ENCODE measurements at regions not wholly inside any gene's neighbourhood (a gene's known extent, or its start where the extent isn't known, plus 50 kb on each side); places are given as distances from the start of the nearest gene placed in this dataset.

DNA sequence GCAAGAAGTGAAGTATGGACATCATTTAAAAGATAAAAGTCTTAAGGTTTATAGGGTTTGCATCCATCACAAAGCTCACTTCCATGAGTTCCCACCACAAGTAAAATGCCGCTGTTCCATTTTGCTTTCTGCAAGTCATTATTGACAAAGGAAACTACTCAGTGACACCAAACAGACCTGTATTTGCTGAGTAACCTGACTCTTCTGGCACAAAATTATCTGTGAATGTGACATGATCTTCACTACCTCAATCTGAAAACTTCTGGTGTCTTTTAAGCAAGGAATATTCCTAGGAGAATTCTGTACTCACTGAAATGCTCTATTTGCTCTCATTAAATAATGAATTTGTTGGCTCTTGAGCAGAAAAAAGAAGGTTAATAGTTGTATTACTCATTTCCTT, 1077.4 kb upstream of the ADGRL4 start:
- no peaks in the 10 kb centered on the region for H3K27me3 ChIP-seq (ENCODE audit: control insufficient read depth in 1 of 2, insufficient read depth in 2 of 2, low read length in 2 of 2)
- H3K36me3 ChIP-seq (ENCODE audit: insufficient read depth, low read length): no peaks in the 10 kb centered on the region
- H3K4me1 ChIP-seq (ENCODE audit: insufficient read depth, low read length): no peaks in the 10 kb centered on the region
- no peak overlapping the region for H3K27ac ChIP-seq (ENCODE audit: low read depth, low read length)
- no peaks in the 10 kb centered on the region for H3K9me3 ChIP-seq (ENCODE audit: low read length)
- no peak overlapping the region for H3K4me3 ChIP-seq (ENCODE audit: low read depth in 1 of 2, low read length in 2 of 2)
- no peak overlapping the region for H3K9ac ChIP-seq (ENCODE audit: low read length)

DNA sequence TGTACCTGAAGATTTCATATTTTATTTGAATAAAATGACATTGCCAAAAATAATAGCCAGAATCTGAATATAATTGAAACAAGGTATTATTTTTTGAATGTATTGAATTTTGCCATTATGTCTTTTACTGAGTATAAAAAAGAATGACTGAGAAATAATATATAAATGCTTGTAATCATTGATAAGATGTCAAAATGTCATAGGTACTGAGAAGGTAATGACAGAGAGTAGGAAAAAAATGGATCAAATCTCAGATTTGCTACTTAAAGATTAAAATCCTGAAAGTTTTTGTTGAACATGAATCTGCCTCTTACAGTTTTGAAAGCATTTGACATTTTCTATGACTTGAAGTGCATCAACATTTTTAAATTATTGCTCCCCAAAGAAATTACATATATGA, 1069.9 kb upstream of the ADGRL4 start:
- Histone ChIP-seq H3K36me3 (ENCODE audit: insufficient read depth, low read length) (no peaks in the 10 kb centered on the region), H3K4me1 (ENCODE audit: insufficient read depth, low read length) (no peaks in the 10 kb centered on the region), H3K9me3 (ENCODE audit: low read length) (no peaks in the 10 kb centered on the region), H3K4me3 (ENCODE audit: low read depth in 1 of 2, low read length in 2 of 2) (no peak overlapping the region), H3K27ac (ENCODE audit: low read depth, low read length) (no peak overlapping the region), H3K27me3 (ENCODE audit: control insufficient read depth in 1 of 2, insufficient read depth in 2 of 2, low read length in 2 of 2) (no peaks in the 10 kb centered on the region), H3K9ac (ENCODE audit: low read length) (no peak overlapping the region)

DNA sequence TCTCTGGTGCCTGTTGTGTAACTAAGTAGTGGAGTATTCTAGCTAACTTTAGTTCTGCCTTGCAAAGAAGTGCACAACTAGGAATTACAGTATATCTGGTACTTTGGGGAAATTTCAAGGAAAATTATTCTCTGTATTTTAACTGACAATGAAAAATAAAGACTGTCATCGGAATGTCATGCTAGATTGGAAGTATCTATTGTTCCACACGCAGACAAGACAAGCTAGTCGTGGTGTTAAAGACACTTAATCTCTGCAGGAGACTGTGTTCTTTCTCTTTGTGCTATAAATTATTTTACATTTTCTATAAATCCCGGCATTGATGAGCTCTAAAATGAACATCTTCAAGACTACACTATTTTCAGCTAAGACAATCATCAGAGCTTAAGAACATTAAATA, 1068.8 kb upstream of the ADGRL4 start:
- H3K9ac ChIP-seq (ENCODE audit: low read length): no peak overlapping the region
- no peaks in the 10 kb centered on the region for H3K4me1 ChIP-seq (ENCODE audit: insufficient read depth, low read length)
- H3K9me3 ChIP-seq (ENCODE audit: low read length): no peaks in the 10 kb centered on the region
- no peaks in the 10 kb centered on the region for H3K36me3 ChIP-seq (ENCODE audit: insufficient read depth, low read length)
- no peak overlapping the region for H3K4me3 ChIP-seq (ENCODE audit: low read depth in 1 of 2, low read length in 2 of 2)
- H3K27me3 ChIP-seq (ENCODE audit: control insufficient read depth in 1 of 2, insufficient read depth in 2 of 2, low read length in 2 of 2): no peaks in the 10 kb centered on the region
- no peak overlapping the region for H3K27ac ChIP-seq (ENCODE audit: low read depth, low read length)

DNA sequence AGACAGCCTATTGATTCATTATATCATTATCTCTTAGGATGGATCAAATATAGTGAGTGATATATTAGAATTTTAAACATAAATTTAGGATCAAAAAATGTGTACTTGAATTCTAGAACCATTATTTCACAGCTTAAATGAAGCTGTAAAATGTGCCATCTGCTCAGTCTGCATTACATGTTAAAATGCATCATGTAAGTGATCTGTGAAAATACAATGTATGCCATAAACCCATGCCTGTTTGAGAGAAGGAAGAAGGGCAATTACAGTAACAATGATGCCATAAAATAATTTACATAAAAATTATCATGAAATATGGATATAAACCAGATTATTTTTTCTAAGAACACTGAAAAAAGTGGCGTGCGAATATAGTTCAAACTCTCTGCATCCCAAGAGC, 1066.0 kb upstream of the ADGRL4 start:
- Histone ChIP-seq H3K27me3 (ENCODE audit: control insufficient read depth in 1 of 2, insufficient read depth in 2 of 2, low read length in 2 of 2) (no peaks in the 10 kb centered on the region), H3K4me3 (ENCODE audit: low read depth in 1 of 2, low read length in 2 of 2) (no peak overlapping the region), H3K4me1 (ENCODE audit: insufficient read depth, low read length) (no peaks in the 10 kb centered on the region), H3K9ac (ENCODE audit: low read length) (no peak overlapping the region), H3K36me3 (ENCODE audit: insufficient read depth, low read length) (no peaks in the 10 kb centered on the region), H3K27ac (ENCODE audit: low read depth, low read length) (no peak overlapping the region), H3K9me3 (ENCODE audit: low read length) (no peaks in the 10 kb centered on the region)

DNA sequence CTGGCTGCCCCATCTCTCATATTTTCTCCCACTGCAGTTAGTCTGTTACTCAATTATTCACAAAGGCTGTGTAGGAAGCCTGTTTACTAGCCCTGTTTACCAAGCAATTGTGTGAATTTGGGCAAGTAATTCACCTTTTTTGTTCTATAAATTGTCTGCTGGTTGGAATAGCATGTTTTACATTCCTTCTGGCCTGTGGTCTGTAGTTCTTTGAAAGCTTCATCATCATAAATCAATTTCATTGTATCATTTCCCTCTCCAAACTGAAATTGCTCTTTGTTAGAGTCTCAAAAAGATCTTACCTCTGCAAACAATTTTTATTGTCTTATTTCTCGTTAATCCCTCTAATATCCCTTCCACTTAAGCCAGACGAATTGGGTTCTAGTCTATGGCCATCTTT, 1059.5 kb upstream of the ADGRL4 start:
- H3K36me3 ChIP-seq (ENCODE audit: insufficient read depth, low read length): no peaks in the 10 kb centered on the region
- no peaks in the 10 kb centered on the region for H3K27me3 ChIP-seq (ENCODE audit: control insufficient read depth in 1 of 2, insufficient read depth in 2 of 2, low read length in 2 of 2)
- H3K27ac ChIP-seq (ENCODE audit: low read depth, low read length): no peak overlapping the region
- no peaks in the 10 kb centered on the region for H3K9me3 ChIP-seq (ENCODE audit: low read length)
- H3K4me1 ChIP-seq (ENCODE audit: insufficient read depth, low read length): no peaks in the 10 kb centered on the region
- no peak overlapping the region for H3K9ac ChIP-seq (ENCODE audit: low read length)
- H3K4me3 ChIP-seq (ENCODE audit: low read depth in 1 of 2, low read length in 2 of 2): no peak overlapping the region

DNA sequence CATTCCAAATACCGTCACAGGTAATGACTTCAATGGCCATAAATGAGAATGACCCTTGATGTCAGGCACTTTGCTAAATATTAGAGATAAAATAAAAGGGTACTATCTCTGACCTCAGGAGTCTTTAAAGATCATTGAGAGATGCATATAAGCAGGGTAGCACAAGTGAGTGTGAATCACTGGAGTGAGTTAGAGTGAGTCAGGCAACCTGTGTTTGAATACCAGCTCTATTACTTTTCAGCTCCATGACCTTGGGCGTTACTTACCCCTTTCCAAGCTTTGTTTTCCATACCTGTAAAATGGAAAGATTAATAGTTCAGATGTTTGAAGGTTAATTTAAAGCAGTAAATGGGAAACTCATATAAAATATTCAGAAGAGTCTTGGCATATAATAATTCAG, 1058.0 kb upstream of the ADGRL4 start:
- Histone ChIP-seq H3K9ac (ENCODE audit: low read length) (no peak overlapping the region), H3K27ac (ENCODE audit: low read depth, low read length) (no peak overlapping the region), H3K4me1 (ENCODE audit: insufficient read depth, low read length) (no peaks in the 10 kb centered on the region), H3K4me3 (ENCODE audit: low read depth in 1 of 2, low read length in 2 of 2) (no peak overlapping the region), H3K27me3 (ENCODE audit: control insufficient read depth in 1 of 2, insufficient read depth in 2 of 2, low read length in 2 of 2) (no peaks in the 10 kb centered on the region), H3K9me3 (ENCODE audit: low read length) (no peaks in the 10 kb centered on the region), H3K36me3 (ENCODE audit: insufficient read depth, low read length) (no peaks in the 10 kb centered on the region)

DNA sequence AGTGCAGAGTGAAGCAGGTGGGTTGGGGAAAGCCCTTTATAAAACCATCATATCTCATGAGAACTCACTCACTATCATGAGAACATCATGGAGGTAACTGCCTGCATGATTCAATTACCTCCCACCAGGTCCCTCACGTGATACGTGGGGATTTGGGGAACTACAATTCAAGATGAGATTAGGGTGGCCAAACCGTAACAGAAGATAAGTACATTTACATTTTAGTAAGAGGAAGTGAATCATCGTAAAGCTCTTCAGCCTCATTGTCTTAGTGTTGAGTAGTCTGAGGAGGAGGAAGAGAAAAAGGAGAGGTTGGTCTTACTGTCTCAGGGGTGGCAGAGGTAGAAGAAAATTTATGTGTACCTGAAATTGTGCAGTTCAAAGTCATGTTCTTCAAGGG, 1053.4 kb upstream of the ADGRL4 start:
- H3K4me1 ChIP-seq (ENCODE audit: insufficient read depth, low read length): no peaks in the 10 kb centered on the region
- H3K27me3 ChIP-seq (ENCODE audit: control insufficient read depth in 1 of 2, insufficient read depth in 2 of 2, low read length in 2 of 2): no peaks in the 10 kb centered on the region
- H3K4me3 ChIP-seq (ENCODE audit: low read depth in 1 of 2, low read length in 2 of 2): no peak overlapping the region
- no peaks in the 10 kb centered on the region for H3K9me3 ChIP-seq (ENCODE audit: low read length)
- no peaks in the 10 kb centered on the region for H3K36me3 ChIP-seq (ENCODE audit: insufficient read depth, low read length)
- H3K27ac ChIP-seq (ENCODE audit: low read depth, low read length): no peak overlapping the region
- H3K9ac ChIP-seq (ENCODE audit: low read length): no peak overlapping the region

DNA sequence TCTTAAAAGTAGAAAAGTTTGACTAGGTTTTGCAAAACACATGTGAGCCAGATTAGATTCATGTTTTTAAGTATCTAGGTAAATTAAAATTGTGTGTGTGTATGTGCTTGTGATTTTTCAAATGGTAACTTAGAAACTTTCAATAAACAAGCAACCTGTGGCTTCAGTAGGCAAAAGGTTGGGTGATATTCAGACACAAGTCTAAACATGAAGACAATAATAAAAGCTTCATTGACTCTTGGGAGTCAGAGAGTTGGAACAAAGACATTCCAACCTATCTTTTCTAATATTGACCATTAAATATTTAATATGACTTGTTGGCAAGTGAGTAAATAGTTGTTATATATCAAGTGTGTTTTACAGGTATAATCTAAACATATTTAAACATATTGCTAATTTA, 1049.6 kb upstream of the ADGRL4 start:
- no peaks in the 10 kb centered on the region for H3K36me3 ChIP-seq (ENCODE audit: insufficient read depth, low read length)
- H3K4me1 ChIP-seq (ENCODE audit: insufficient read depth, low read length): no peaks in the 10 kb centered on the region
- H3K27ac ChIP-seq (ENCODE audit: low read depth, low read length): no peak overlapping the region
- no peaks in the 10 kb centered on the region for H3K27me3 ChIP-seq (ENCODE audit: control insufficient read depth in 1 of 2, insufficient read depth in 2 of 2, low read length in 2 of 2)
- H3K4me3 ChIP-seq (ENCODE audit: low read depth in 1 of 2, low read length in 2 of 2): no peak overlapping the region
- H3K9me3 ChIP-seq (ENCODE audit: low read length): no peaks in the 10 kb centered on the region
- H3K9ac ChIP-seq (ENCODE audit: low read length): no peak overlapping the region

DNA sequence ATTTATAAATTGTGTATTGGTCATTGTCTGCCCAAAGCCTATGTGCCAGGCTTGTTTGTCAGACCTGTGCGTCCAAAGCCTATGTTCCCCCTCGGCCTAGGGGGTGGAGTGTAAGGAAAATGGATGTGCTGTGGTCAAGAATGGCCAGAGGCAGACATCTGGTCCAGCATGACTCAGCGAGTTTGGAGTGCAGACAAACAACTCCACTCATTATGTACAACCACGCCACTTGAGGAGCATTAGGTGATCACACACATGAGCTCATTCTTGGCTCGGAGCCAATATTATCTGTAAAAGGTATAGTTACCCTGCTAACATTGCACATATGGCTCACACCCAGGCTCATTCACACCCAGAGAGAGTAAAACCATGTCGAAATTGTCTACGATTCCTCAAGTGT, 1047.6 kb upstream of the ADGRL4 start:
- H3K9me3 ChIP-seq (ENCODE audit: low read length): no peaks in the 10 kb centered on the region
- H3K9ac ChIP-seq (ENCODE audit: low read length): no peak overlapping the region
- no peaks in the 10 kb centered on the region for H3K36me3 ChIP-seq (ENCODE audit: insufficient read depth, low read length)
- no peaks in the 10 kb centered on the region for H3K27me3 ChIP-seq (ENCODE audit: control insufficient read depth in 1 of 2, insufficient read depth in 2 of 2, low read length in 2 of 2)
- H3K4me3 ChIP-seq (ENCODE audit: low read depth in 1 of 2, low read length in 2 of 2): no peak overlapping the region
- no peaks in the 10 kb centered on the region for H3K4me1 ChIP-seq (ENCODE audit: insufficient read depth, low read length)
- H3K27ac ChIP-seq (ENCODE audit: low read depth, low read length): no peak overlapping the region

DNA sequence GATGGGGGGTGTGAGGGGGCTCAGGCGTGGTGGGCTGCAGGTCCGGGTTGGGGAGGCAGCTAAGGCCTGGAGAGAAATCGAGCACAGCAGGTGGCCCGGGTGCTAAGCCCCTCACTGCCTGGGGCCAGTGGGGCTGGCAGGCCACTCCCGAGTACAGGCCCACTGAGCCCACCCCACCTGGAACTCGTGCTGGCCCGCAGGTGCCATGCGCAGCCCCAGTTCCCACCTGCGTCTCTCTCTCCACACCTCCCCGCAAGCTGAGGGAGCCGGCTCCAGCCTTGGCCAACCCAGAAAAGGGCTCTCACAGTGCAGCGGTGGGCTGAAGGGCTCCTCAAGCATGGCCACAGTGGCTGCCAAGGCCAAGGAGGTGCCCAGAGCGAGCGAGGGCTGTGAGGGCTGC, 1047.1 kb upstream of the ADGRL4 start:
- Histone ChIP-seq H3K4me1 (ENCODE audit: insufficient read depth, low read length) (no peaks in the 10 kb centered on the region), H3K9ac (ENCODE audit: low read length) (no peak overlapping the region), H3K4me3 (ENCODE audit: low read depth in 1 of 2, low read length in 2 of 2) (no peak overlapping the region), H3K36me3 (ENCODE audit: insufficient read depth, low read length) (no peaks in the 10 kb centered on the region), H3K27me3 (ENCODE audit: control insufficient read depth in 1 of 2, insufficient read depth in 2 of 2, low read length in 2 of 2) (no peaks in the 10 kb centered on the region), H3K27ac (ENCODE audit: low read depth, low read length) (no peak overlapping the region), H3K9me3 (ENCODE audit: low read length) (no peaks in the 10 kb centered on the region)

DNA sequence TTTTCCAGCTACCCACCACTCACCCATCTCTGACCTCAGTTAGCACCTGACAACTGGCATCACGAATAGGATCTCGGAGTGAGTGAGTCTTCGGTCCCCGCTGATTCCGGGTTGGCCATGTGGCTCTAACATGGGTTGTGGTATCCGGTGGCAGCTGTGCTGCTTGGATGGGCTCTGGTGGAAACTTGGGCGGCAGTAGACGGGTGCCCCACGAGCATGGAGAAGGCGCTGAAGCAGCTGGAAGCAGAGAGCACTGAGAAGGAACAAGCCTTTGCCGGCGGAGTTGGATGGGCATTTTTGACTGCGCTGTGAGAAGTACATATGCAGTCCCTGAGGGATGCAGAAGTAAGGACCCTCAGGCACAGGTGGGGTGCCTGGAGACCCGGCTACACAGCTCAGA, 1044.0 kb upstream of the ADGRL4 start:
- no peaks in the 10 kb centered on the region for H3K4me1 ChIP-seq (ENCODE audit: insufficient read depth, low read length)
- H3K27ac ChIP-seq (ENCODE audit: low read depth, low read length): no peak overlapping the region
- no peak overlapping the region for H3K9ac ChIP-seq (ENCODE audit: low read length)
- no peaks in the 10 kb centered on the region for H3K9me3 ChIP-seq (ENCODE audit: low read length)
- H3K4me3 ChIP-seq (ENCODE audit: low read depth in 1 of 2, low read length in 2 of 2): no peak overlapping the region
- no peaks in the 10 kb centered on the region for H3K36me3 ChIP-seq (ENCODE audit: insufficient read depth, low read length)
- no peaks in the 10 kb centered on the region for H3K27me3 ChIP-seq (ENCODE audit: control insufficient read depth in 1 of 2, insufficient read depth in 2 of 2, low read length in 2 of 2)

DNA sequence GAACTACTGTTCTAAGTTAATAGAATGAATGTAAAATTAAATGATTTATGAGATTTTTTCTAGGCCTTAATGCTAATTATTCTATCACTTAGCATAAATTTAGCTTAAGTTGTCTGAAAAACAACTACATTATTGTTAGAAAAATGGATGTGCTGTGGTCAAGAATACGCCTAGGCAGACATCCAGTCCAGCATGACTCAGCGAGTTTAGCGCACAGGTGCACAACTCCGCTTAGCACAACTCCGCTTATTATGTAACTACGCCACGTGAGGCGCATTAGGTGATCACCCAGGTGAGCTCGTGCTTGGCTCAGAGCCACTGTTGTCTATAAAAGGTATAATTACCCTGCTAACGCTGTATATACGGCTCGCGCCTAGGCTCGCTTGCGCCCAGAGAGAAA, 1043.6 kb upstream of the ADGRL4 start:
- Histone ChIP-seq H3K4me1 (ENCODE audit: insufficient read depth, low read length) (no peaks in the 10 kb centered on the region), H3K9ac (ENCODE audit: low read length) (no peak overlapping the region), H3K4me3 (ENCODE audit: low read depth in 1 of 2, low read length in 2 of 2) (no peak overlapping the region), H3K9me3 (ENCODE audit: low read length) (no peaks in the 10 kb centered on the region), H3K27me3 (ENCODE audit: control insufficient read depth in 1 of 2, insufficient read depth in 2 of 2, low read length in 2 of 2) (no peaks in the 10 kb centered on the region), H3K27ac (ENCODE audit: low read depth, low read length) (no peak overlapping the region), H3K36me3 (ENCODE audit: insufficient read depth, low read length) (no peaks in the 10 kb centered on the region)
